Aorta (tissue), 5 donors: ENCODE measurements at regions not wholly inside any gene's neighbourhood (a gene's known extent, or its start where the extent isn't known, plus 50 kb on each side); places are given as distances from the start of the nearest gene placed in this dataset.

Experiments
- ATAC-seq: fragments of 200-7000 bp; cut with Tn5 transposase; one replicate; pipeline ENCODE4 v1.9.1; 2022; ENCODE audit warnings: moderate library complexity; ENCODE audit not compliant: low FRiP score
- DNase-seq, 2 donors: peaks; one replicate each; pipeline ENCODE4 v3.0.0-alpha.2; 2020
- H3K27ac ChIP-seq, 2 donors: one replicate each; pipeline ENCODE4 v1.5.1; 2013; ENCODE audit warnings: low read length in 2 of 2, mild to moderate bottlenecking in 2 of 2, moderate library complexity in 2 of 2, control low read depth in 1 of 2, inconsistent platforms in 1 of 2, low read depth in 1 of 2
- H3K27me3 ChIP-seq, 2 donors: one replicate each; pipeline ENCODE4 v1.6.1; 2013; ENCODE audit warnings: control low read depth in 1 of 2, low read length in 1 of 2, mild to moderate bottlenecking in 1 of 2, moderate library complexity in 1 of 2; ENCODE audit not compliant: insufficient read depth in 2 of 2, control insufficient read depth in 1 of 2
- H3K36me3 ChIP-seq, 2 donors: one replicate each; pipeline ENCODE4 v1.6.1; 2013; ENCODE audit warnings: control low read depth in 1 of 2, low read length in 1 of 2, mild to moderate bottlenecking in 1 of 2; ENCODE audit not compliant: insufficient read depth in 2 of 2, control insufficient read depth in 1 of 2
- H3K4me1 ChIP-seq, 2 donors: one replicate each; pipeline ENCODE4 v1.6.1; 2013; ENCODE audit warnings: low read length in 2 of 2, control low read depth in 1 of 2, mild to moderate bottlenecking in 1 of 2, moderate library complexity in 1 of 2; ENCODE audit not compliant: insufficient read depth in 2 of 2, control insufficient read depth in 1 of 2
- H3K4me3 ChIP-seq, 2 donors: one replicate each; pipeline ENCODE4 v1.5.1; 2013; ENCODE audit warnings: low read length in 2 of 2, control low read depth in 1 of 2, mild to moderate bottlenecking in 1 of 2
- H3K9me3 ChIP-seq: one replicate; pipeline ENCODE4 v1.6.1; 2013; ENCODE audit warnings: mild to moderate bottlenecking, low read length; ENCODE audit not compliant: control insufficient read depth
- WGBS, 2 donors: extraction: QIAGEN DNeasy Blood & Tissue Kit; methylation state at CpG; one replicate each; pipeline ENCODE4 v1.1.7; 2013; 5-methylcytosine and 5-hydroxymethylcytosine counted together
- intact Hi-C, 2 donors: fragments of 100-400 bp; cut with DNase I; formaldehyde crosslinking; loops; one replicate each; pipeline versions ENCODE4 v1.14.2 to v1.15.0; 2022
- donor health status: healthy with polysubstance abuse.
- donor health status: Bipolar disorder and iron deficiency.
- donor health status: DM: no; HTN: no; CAD: no.
- donor health status: DM: no; HTN: no; CAD: no.
- donor health status: DM: yes; HTN: yes; CAD: no.

- WGBS, 2 donors, result 84 to 86% methylated on average over 2 of the region's 2 CpGs
- no peaks in the 10 kb centered on the region for H3K27me3 ChIP-seq
- no peaks in the 10 kb centered on the region for H3K36me3 ChIP-seq
- H3K4me1 ChIP-seq, result no peaks in the 10 kb centered on the region
- ATAC-seq (no peak), DNase-seq (no peak)
- no peak overlapping the region for H3K27ac ChIP-seq
- no peaks in the 10 kb centered on the region for H3K9me3 ChIP-seq
- H3K4me3 ChIP-seq, result no peak overlapping the region
- intact Hi-C loops, result no loop called here
These were observed 1404.0 kb downstream of the AACS start for GRCh38 chr12:126469211-126469610.

GRCh38 chr12:126474703-126475102 is 1409.5 kb downstream of the AACS start:
- Histone ChIP-seq H3K4me1 (no peaks in the 10 kb centered on the region), H3K9me3 (no peaks in the 10 kb centered on the region), H3K36me3 (no peaks in the 10 kb centered on the region), H3K27me3 (no peaks in the 10 kb centered on the region), H3K4me3 (no peak overlapping the region), H3K27ac (no peak overlapping the region)
- WGBS, 2 donors, result 91 to 96% methylated on average over 3 of the region's 3 CpGs
- ATAC-seq, result no peak
- intact Hi-C loops, result no loop called here
- DNase-seq, result no peak

GRCh38 chr12:126480451-126480850 is 1415.2 kb downstream of the AACS start:
- WGBS, 2 donors, result 54 to 65% methylated on average over 10 of the region's 10 CpGs
- no peak overlapping the region for H3K27ac ChIP-seq
- ATAC-seq (no peak), DNase-seq (no peak)
- H3K36me3 ChIP-seq, result no peaks in the 10 kb centered on the region
- no peaks in the 10 kb centered on the region for H3K4me1 ChIP-seq
- no peaks in the 10 kb centered on the region for H3K27me3 ChIP-seq
- intact Hi-C loops, result no loop called here
- no peaks in the 10 kb centered on the region for H3K9me3 ChIP-seq
- no peak overlapping the region for H3K4me3 ChIP-seq

DNA sequence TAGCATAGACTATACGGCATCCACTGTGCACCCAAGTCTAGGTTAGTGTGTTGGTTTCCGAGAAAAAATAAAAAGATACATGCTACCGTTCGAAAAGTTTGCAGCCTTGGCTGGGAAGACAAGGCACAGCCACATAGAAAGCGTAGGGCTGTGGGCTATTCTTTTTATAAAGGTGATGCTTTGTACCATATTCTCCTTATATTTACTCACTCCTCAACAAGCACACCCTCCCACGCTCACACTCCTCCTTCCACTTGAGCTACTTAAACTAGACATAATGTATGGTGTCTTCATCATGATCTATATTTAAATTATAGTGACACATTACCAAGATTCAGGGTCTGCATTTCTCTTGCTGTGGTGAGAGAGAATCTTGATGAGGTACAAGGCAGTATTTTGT is 1416.5 kb downstream of the AACS start:
- Histone ChIP-seq H3K27ac (no peak overlapping the region), H3K4me3 (no peak overlapping the region), H3K27me3 (no peaks in the 10 kb centered on the region), H3K36me3 (no peaks in the 10 kb centered on the region), H3K9me3 (no peaks in the 10 kb centered on the region), H3K4me1 (no peaks in the 10 kb centered on the region)
- 89 to 92% methylated on average over 6 of the region's 6 CpGs for WGBS, 2 donors
- ATAC-seq (no peak), DNase-seq (no peak)
- intact Hi-C loops, result no loop called here

DNA sequence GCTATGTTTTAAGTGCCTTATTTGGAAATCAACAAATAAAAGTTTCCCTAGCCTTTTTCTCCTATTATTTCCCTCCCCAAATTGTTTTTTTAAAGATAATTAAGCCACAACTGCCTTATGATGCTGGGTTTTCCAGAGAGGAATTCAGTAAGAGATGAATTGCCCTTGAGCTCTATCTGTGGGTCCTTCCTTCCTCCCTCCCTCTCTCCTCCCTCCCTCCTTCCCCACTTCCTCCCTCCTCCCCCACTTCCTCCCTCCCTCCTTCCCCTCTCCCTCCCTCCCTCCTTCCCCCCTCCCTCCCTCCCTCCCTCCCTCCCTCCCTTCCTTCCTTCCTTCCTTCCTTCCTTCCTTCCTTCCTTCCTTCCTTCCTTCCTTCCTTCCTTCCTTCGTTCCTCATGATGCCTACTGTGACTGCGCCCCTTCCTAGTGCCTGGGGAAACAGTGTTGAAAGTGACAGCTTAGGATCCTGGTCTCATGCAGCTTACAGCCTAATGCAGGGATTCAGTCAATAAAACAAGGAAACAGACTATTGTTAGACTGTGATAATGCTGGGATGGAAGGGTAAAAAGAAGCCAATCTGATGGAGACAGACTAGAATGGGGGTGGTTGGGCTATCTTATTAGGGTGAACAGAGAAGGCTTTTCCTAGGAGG is 1417.1 kb downstream of the AACS start:
- H3K27ac ChIP-seq, result no peak overlapping the region
- intact Hi-C loops, result no loop called here

GRCh38 chr12:126483145-126484068 is 1418.2 kb downstream of the AACS start:
- Histone ChIP-seq H3K27ac (peak overlapping the region in 1 of 2 donors; percentile 29), H3K27me3 (no peaks in the 10 kb centered on the region), H3K4me3 (no peak overlapping the region), H3K36me3 (no peaks in the 10 kb centered on the region), H3K4me1 (no peaks in the 10 kb centered on the region), H3K9me3 (no peaks in the 10 kb centered on the region)
- no peak for ATAC-seq
- 53 to 69% methylated on average over 17 of the region's 17 CpGs for WGBS, 2 donors
- no peak for DNase-seq
- intact Hi-C loops, result no loop called here

More for the DNA sequence above, 1417.1 kb downstream of the AACS start:
- H3K27me3 ChIP-seq, result no peaks in the 10 kb centered on the region
- ATAC-seq (no peak), DNase-seq (no peak)
- WGBS, 2 donors, result 85 to 86% methylated on average over 1 to 2 of the region's 2 CpGs
- no peaks in the 10 kb centered on the region for H3K9me3 ChIP-seq
- H3K4me3 ChIP-seq, result no peak overlapping the region
- H3K4me1 ChIP-seq, result no peaks in the 10 kb centered on the region
- no peaks in the 10 kb centered on the region for H3K36me3 ChIP-seq

GRCh38 chr12:126487431-126487980 is 1422.3 kb downstream of the AACS start:
- H3K9me3 ChIP-seq, result no peaks in the 10 kb centered on the region
- no peaks in the 10 kb centered on the region for H3K36me3 ChIP-seq
- ATAC-seq (no peak), DNase-seq (no peak)
- intact Hi-C loops, result no loop called here
- no peaks in the 10 kb centered on the region for H3K4me1 ChIP-seq
- no peak overlapping the region for H3K4me3 ChIP-seq
- H3K27me3 ChIP-seq, result no peaks in the 10 kb centered on the region
- no peak overlapping the region for H3K27ac ChIP-seq
- WGBS, 2 donors, result 90 to 91% methylated on average over 4 of the region's 4 CpGs

- Histone ChIP-seq H3K27me3 (no peaks in the 10 kb centered on the region), H3K27ac (no peak overlapping the region), H3K4me3 (no peak overlapping the region), H3K36me3 (no peaks in the 10 kb centered on the region), H3K4me1 (no peaks in the 10 kb centered on the region), H3K9me3 (no peaks in the 10 kb centered on the region)
- 79 to 82% methylated on average over 3 of the region's 3 CpGs for WGBS, 2 donors
- no peak for DNase-seq
- intact Hi-C loops, result no loop called here
- no peak for ATAC-seq
These were observed 1423.6 kb downstream of the AACS start for GRCh38 chr12:126488806-126489205.
